RWPE1 (cell line): ENCODE measurements at regions not wholly inside any gene's neighbourhood (a gene's known extent, or its start where the extent isn't known, plus 50 kb on each side); places are given as distances from the start of the nearest gene placed in this dataset.

Experiments used
- CTCF ChIA-PET: fragments of 350-600 bp; sonication (Branson Sonifier 250); formaldehyde crosslinking; extraction: SDS; loops from one replicate; lab custom pipeline; 2021; lab: Yijun Ruan, JAX
- POLR2A ChIA-PET: fragments of 400-600 bp; formaldehyde crosslinking; extraction: SDS; loops from one replicate; lab custom pipeline; 2020; ENCODE audit warnings: antibody characterized with exemption; ENCODE audit not compliant: low non-redundant PET; lab: Yijun Ruan, JAX
- DNase-seq: peaks from one replicate; pipeline ENCODE4 v3.0.0; 2012; ENCODE audit warnings: low spot score
- H3K27ac ChIP-seq: fragments of 450-650 bp; 2 replicates; pipeline ENCODE4 v1.5.1; 2017
- TF ChIP-seq, protein P1 (sequence below): fragments of 450-650 bp; conservative IDR thresholded peaks from 2 replicates; pipeline ENCODE4 v1.5.1; 2017; ENCODE audit warnings: low read depth, mild to moderate bottlenecking

DNA sequence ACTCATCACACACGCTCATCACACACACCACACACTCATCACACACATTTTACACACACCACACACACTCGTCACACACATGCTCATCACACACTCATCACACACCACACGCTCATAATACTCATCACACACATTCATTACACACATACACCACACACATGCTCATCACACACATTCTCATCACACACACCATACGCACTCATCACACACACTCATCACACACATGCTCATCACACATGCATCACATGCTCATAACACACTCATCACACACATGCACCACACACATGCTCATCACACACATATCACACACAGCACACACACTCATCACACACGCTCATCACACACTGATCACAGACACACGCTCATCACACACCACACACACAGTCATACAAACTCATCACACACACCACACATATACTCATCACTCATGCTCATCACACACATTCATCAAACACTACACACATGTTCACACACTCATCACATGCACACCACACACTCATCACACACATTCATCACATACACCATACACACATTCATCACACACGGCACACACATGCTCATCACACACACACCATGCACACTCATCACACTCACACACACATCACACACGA, 247.1 kb upstream of the SGCG start:
- TF ChIP-seq, protein P1, sequence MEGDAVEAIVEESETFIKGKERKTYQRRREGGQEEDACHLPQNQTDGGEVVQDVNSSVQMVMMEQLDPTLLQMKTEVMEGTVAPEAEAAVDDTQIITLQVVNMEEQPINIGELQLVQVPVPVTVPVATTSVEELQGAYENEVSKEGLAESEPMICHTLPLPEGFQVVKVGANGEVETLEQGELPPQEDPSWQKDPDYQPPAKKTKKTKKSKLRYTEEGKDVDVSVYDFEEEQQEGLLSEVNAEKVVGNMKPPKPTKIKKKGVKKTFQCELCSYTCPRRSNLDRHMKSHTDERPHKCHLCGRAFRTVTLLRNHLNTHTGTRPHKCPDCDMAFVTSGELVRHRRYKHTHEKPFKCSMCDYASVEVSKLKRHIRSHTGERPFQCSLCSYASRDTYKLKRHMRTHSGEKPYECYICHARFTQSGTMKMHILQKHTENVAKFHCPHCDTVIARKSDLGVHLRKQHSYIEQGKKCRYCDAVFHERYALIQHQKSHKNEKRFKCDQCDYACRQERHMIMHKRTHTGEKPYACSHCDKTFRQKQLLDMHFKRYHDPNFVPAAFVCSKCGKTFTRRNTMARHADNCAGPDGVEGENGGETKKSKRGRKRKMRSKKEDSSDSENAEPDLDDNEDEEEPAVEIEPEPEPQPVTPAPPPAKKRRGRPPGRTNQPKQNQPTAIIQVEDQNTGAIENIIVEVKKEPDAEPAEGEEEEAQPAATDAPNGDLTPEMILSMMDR, result no peak
- ChIA-PET CTCF (no interaction called here), POLR2A (no interaction called here)
- no peak overlapping the region for H3K27ac ChIP-seq
- DNase-seq, result no peak

DNA sequence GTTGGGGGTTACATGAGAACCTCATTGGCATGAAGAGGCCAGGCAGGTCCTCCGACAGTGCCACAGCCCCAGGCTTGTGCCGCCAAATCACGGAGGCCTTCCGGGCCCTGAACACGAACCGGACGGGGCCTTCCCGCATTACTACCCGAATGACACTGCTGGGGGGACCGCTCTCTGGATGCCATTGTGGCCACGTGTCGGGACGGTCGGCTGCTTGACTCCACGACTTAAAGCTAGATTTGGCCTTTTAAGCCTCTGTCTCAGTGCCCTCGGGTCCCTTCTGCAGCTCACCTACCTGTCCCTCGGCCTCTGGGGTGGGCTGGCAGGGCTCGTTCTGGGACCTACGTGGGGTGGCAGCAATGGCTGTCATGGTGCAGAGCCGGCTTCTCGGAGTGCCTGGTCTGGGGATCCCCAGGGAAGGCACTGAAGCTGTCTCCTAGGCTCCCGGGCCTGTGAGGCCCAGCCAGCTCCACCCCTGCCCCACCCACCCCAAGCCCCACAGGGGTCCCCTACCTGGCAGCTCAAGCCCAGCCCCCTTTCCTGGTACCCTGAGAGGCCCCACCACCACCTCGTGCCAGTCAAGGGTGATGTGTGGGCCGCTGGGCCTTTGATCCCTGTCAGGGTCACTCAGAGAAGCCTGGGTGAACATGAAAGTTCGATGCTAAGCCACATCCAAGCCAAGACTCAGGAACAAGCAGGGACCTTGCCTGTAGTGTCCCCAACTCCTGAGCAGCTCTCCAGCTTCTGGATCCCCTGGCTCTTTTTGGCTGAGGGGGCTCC, 245.8 kb upstream of the SGCG start:
- CTCF ChIA-PET, result interaction anchor here (0.6 kb wide), 1 partner anchor 16 kb away, joined by 3 read pairs; no protein-coding TSS in a partner anchor

DNA sequence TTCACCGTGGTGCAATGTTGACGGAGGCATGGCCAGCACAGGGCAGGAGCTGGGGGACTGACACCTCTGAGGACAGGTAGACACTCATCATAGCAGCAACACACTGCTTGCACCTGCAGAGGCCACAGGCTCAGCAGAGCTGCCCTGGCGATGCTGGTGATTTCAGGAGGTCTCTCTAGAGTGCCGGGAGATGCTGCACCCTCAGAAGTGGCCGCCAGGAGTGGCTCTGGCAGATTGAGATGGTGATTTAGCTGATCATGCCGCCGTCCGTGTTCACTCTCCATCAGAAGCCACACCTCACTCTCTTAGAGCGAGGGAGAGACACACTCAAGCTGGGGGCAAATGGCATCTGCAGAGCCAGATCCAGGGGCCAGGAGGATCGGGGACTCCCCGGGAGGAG, 244.6 kb upstream of the SGCG start:
- TF ChIP-seq, protein P1, result no peak
- CTCF ChIA-PET, result no interaction called here
- no peak overlapping the region for H3K27ac ChIP-seq
- no peak for DNase-seq
- POLR2A ChIA-PET, result no interaction called here

More for the DNA sequence above, 245.8 kb upstream of the SGCG start:
- no peak overlapping the region for H3K27ac ChIP-seq
- POLR2A ChIA-PET, result no interaction called here
- no peak for DNase-seq
- TF ChIP-seq, protein P1, result no peak

DNA sequence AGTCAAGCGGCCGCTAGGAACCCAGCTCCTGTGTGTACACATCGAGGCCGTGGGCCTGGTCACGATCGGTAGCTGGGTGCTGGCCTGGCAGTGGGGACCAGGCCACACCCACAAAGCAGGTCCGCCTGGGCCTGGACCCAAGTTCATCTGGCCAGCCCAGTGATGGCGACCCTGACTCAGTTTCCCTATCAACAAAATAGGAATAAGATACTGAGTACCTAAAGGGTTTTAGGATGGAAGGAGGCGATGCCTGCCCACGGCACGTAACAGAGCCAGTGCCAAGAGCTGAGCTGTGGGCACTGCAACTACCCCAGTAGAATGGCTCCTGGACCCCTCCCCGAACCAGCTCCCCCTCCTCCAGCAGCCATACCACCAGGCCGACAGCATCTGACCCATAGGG, 243.5 kb upstream of the SGCG start:
- CTCF ChIA-PET, result interaction anchor here (0.6 kb wide), 2 partner anchors 692 to 1307 kb away, joined by 3 read pairs; no protein-coding TSS in a partner anchor
- POLR2A ChIA-PET, result no interaction called here
- DNase-seq, result no peak
- H3K27ac ChIP-seq, result no peak overlapping the region
- TF ChIP-seq, protein P1, result no peak

DNA sequence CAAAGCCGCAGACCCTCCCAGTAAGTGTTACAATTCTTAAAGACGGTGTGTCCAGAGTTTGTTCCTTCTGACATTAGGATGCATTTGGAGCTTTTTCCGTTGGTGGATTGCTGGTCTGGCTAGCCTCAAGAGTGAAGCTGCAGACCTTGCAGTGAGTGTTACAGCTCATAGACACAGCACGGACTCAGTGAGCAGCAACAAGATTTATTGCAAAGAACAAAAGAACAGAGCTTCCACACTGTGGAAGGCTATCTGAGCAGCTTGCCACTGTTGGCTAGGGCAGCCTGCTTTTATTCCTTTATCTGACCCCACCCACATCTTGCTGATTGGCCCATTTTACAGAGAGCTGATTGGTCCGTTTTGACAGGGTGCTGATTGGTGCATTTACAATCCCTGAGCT, 242.8 kb upstream of the SGCG start:
- TF ChIP-seq, protein P1, result no peak
- H3K27ac ChIP-seq, result no peak overlapping the region
- DNase-seq, result no peak
- ChIA-PET CTCF (interaction anchor here (0.6 kb wide), 1 partner anchor 691 kb away, joined by 3 read pairs; no protein-coding TSS in a partner anchor), POLR2A (no interaction called here)

DNA sequence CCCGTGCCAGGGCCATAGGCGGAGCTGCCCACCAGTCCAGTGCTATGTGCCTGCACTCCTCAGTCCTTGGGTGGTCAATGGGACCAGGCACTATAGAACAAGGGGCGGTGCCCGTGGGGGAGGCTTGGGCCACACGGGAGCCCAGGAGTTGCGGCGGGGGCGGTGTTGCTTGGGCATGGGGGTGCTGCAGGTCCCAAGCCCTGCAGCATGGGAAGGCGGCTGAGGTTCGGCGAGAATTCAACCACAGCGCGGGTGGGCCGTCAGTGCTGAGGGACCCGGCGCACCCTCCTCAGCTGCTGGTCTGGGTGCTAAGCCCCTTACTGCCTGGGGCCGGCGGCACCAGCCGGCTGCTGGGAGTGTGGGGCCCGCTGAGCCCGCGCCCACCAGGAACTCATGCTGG, 242.2 kb upstream of the SGCG start:
- TF ChIP-seq, protein P1, result no peak
- no peak for DNase-seq
- POLR2A ChIA-PET, result no interaction called here
- CTCF ChIA-PET, result no interaction called here
- no peak overlapping the region for H3K27ac ChIP-seq
